Liver (tissue), 3 donors: ENCODE measurements at regions not wholly inside any gene's neighbourhood (a gene's known extent, or its start where the extent isn't known, plus 50 kb on each side); places are given as distances from the start of the nearest gene placed in this dataset.

Source experiments
- CTCF ChIP-seq: fragments of 150-350 bp; IDR thresholded peaks from 2 replicates; pipeline ENCODE4 v1.5.1; 2017; ENCODE audit warnings: improper control_type of control experiment, low read depth, low read length; ENCODE audit not compliant: missing input control
- EGR1 ChIP-seq, 2 donors: IDR thresholded peaks; 2 replicates each; pipeline ENCODE4 v1.6.1; 2016 to 2018; ENCODE audit warnings: antibody characterized with exemption in 2 of 2, low read depth in 2 of 2
- JUND ChIP-seq, 2 donors: IDR thresholded peaks; 2 replicates each; pipeline ENCODE4 v1.6.1; 2016; ENCODE audit warnings: antibody characterized with exemption in 2 of 2
- RAD21 ChIP-seq, 2 donors: IDR thresholded peaks; 2 replicates each; pipeline ENCODE4 v1.6.1; 2016; ENCODE audit warnings: antibody characterized with exemption in 2 of 2, mild to moderate bottlenecking in 2 of 2
- REST ChIP-seq: IDR thresholded peaks from 2 replicates; pipeline ENCODE4 v1.6.1; 2016; ENCODE audit warnings: antibody characterized with exemption, mild to moderate bottlenecking
- SP1 ChIP-seq: IDR thresholded peaks from 2 replicates; pipeline ENCODE4 v1.6.1; 2018; ENCODE audit warnings: antibody characterized with exemption, mild to moderate bottlenecking
- TAF1 ChIP-seq: conservative IDR thresholded peaks from 2 replicates; pipeline ENCODE4 v1.6.1; 2016; ENCODE audit warnings: antibody characterized with exemption, mild to moderate bottlenecking
- YY1 ChIP-seq: IDR thresholded peaks from 2 replicates; pipeline ENCODE4 v1.6.1; 2016; ENCODE audit warnings: antibody characterized with exemption, mild to moderate bottlenecking
- ZBTB33 ChIP-seq: IDR thresholded peaks from 2 replicates; pipeline ENCODE4 v1.6.1; 2016; ENCODE audit warnings: antibody characterized with exemption
- donor health status: healthy.
- donor health status: healthy.

GRCh38 chr2:6168485-6168884 lies 476.3 kb downstream of the SOX11 start:
- TF ChIP-seq CTCF = no peak
- TF ChIP-seq SP1 = no peak
- TF ChIP-seq REST = no peak
- no peak for TF ChIP-seq JUND (IDR thresholded peaks at IDR 0.05)
- no peak for TF ChIP-seq EGR1 (IDR thresholded peaks at IDR 0.05; ENCODE audit: low read depth in 2 of 2)
- TF ChIP-seq RAD21 (IDR thresholded peaks at IDR 0.05) = no peak
- TF ChIP-seq TAF1 = no peak
- TF ChIP-seq ZBTB33 = no peak
- no peak for TF ChIP-seq YY1
